Hepatocyte (in vitro differentiated cells): ENCODE measurements at regions not wholly inside any gene's neighbourhood (a gene's known extent, or its start where the extent isn't known, plus 50 kb on each side); places are given as distances from the start of the nearest gene placed in this dataset.

Source experiments
- DNase-seq: peaks from one replicate; pipeline ENCODE4 v3.0.0-alpha.2; 2016; ENCODE audit warnings: low spot score
- H2AFZ ChIP-seq: fragments of 200-600 bp; sonication (generic); 2 replicates; pipeline ENCODE4 v1.6.0; 2016; ENCODE audit warnings: antibody characterized with exemption, mild to moderate bottlenecking
- H3K27ac ChIP-seq: fragments of 200-600 bp; sonication (generic); 2 replicates; pipeline ENCODE4 v1.5.1; 2016; ENCODE audit warnings: mild to moderate bottlenecking
- H3K27me3 ChIP-seq: fragments of 200-600 bp; sonication (generic); 2 replicates; pipeline ENCODE4 v1.6.1; 2016
- H3K36me3 ChIP-seq: fragments of 200-600 bp; sonication (generic); replicated peaks from 2 replicates; pipeline ENCODE4 v1.5.1; 2016; ENCODE audit warnings: low read depth; ENCODE audit not compliant: insufficient read depth
- H3K4me1 ChIP-seq: fragments of 200-600 bp; sonication (generic); 2 replicates; pipeline ENCODE4 v1.5.1; 2016; ENCODE audit warnings: mild to moderate bottlenecking, moderate library complexity; ENCODE audit not compliant: insufficient read depth
- H3K4me2 ChIP-seq: fragments of 200-600 bp; sonication (generic); 2 replicates; pipeline ENCODE4 v1.6.0; 2016
- H3K4me3 ChIP-seq: fragments of 200-600 bp; sonication (generic); 2 replicates; pipeline ENCODE4 v1.5.1; 2016; ENCODE audit warnings: mild to moderate bottlenecking
- H3K79me2 ChIP-seq: fragments of 200-600 bp; sonication (generic); 2 replicates; pipeline ENCODE4 v1.6.0; 2017; ENCODE audit warnings: mild to moderate bottlenecking
- H3K9me2 ChIP-seq: fragments of 200-600 bp; sonication (generic); replicated peaks from 2 replicates; pipeline ENCODE4 v1.6.0; 2017; ENCODE audit warnings: mild to moderate bottlenecking; ENCODE audit not compliant: insufficient read depth
- H3K9me3 ChIP-seq: fragments of 200-600 bp; sonication (generic); 2 replicates; pipeline ENCODE4 v1.5.1; 2016; ENCODE audit warnings: low read depth, mild to moderate bottlenecking
- H4K20me1 ChIP-seq: fragments of 200-600 bp; sonication (generic); 2 replicates; pipeline ENCODE4 v1.6.0; 2016; ENCODE audit warnings: mild to moderate bottlenecking; ENCODE audit not compliant: insufficient read depth, poor library complexity, severe bottlenecking
- EZH2 ChIP-seq: fragments of 200-600 bp; sonication (generic); IDR thresholded peaks from 2 replicates; pipeline ENCODE4 v1.6.1; 2016; ENCODE audit warnings: antibody characterized with exemption, mild to moderate bottlenecking, borderline replicate concordance
- EZH2phosphoT487 ChIP-seq: fragments of 200-600 bp; sonication (generic); IDR thresholded peaks from one replicate; pipeline ENCODE4 v1.6.1; 2018; ENCODE audit warnings: antibody characterized with exemption, mild to moderate bottlenecking, low read depth, moderate library complexity; ENCODE audit not compliant: unreplicated experiment, severe bottlenecking
- WGBS: methylation state at CpG from one replicate; pipeline ENCODE4 v1.1.6; 2016; ENCODE audit warnings: low lambda C conversion rate; ENCODE audit errors: missing lambda C conversion rate; 5-methylcytosine and 5-hydroxymethylcytosine counted together
- TF ChIP-seq, protein P1 (sequence below): fragments of 200-600 bp; sonication (generic); IDR thresholded peaks from 2 replicates; pipeline ENCODE4 v1.5.1; 2016; ENCODE audit warnings: antibody characterized with exemption, mild to moderate bottlenecking; ENCODE audit not compliant: poor library complexity

GRCh38 chr9:88664773-88665172 is 129.8 kb downstream of the NXNL2 start:
- no peaks in the 10 kb centered on the region for H3K9me3 ChIP-seq
- DNase-seq = no peak
- H3K4me3 ChIP-seq = no peak overlapping the region
- no peaks in the 10 kb centered on the region for H3K79me2 ChIP-seq
- no peak overlapping the region for H2AFZ ChIP-seq
- H3K27ac ChIP-seq = no peak overlapping the region
- H3K36me3 ChIP-seq = no peaks in the 10 kb centered on the region
- H4K20me1 ChIP-seq = no peaks in the 10 kb centered on the region
- H3K9me2 ChIP-seq = no peaks in the 10 kb centered on the region
- H3K4me2 ChIP-seq = no peak overlapping the region
- TF ChIP-seq EZH2phosphoT487 = no peak
- WGBS = 70% methylated on average over 8 of the region's 8 CpGs
- no peaks in the 10 kb centered on the region for H3K27me3 ChIP-seq
- H3K4me1 ChIP-seq = no peaks in the 10 kb centered on the region

DNA sequence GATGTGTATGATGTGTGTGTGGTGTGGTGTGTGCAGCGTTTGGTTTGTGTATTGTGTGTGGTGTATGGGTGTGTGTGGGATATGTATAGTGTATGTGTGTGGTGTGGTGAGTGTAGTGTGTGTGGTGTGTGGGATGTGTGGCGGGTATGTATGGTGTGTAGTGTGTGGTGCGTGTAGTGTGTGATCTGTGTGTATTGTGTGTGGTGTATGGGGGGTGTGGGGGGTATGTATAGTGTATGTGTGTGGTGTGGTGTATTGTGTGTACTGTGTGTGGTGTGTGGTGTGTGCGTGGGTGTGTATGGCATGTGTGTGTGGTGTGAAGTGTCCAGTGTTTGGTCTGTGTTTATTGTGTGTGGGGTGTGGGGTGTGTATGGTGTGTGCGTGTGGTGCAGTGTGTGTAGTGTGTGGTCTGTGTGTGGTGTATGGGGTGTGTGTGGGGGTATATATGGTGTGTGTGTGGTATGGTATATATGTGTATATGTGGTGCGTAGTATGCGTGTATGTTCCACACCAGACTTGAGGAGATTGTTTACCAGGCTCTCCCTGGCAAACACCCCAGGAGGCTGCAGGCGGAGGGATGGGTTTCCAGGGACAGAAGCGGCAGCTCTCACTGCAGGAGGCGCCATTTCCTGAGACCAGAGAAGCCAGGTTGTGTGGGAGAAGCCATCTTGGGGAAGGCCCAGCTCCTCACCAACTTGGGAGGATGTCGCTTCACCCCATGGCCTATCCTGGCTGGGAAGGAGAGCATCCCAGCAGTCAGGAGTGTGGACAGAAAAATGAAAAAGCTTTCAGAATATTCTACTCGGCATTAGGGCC is 138.1 kb downstream of the NXNL2 start:
- Histone ChIP-seq H3K9me3 (no peaks in the 10 kb centered on the region), H3K27ac (peak overlapping the region; percentile 68), H3K36me3 (no peaks in the 10 kb centered on the region), H3K79me2 (no peaks in the 10 kb centered on the region), H3K4me3 (no peak overlapping the region), H3K9me2 (no peaks in the 10 kb centered on the region), H4K20me1 (no peaks in the 10 kb centered on the region), H3K4me1 (no peaks in the 10 kb centered on the region), H2AFZ (no peak overlapping the region), H3K27me3 (no peaks in the 10 kb centered on the region), H3K4me2 (no peak overlapping the region)
- TF ChIP-seq EZH2 (no peak), EZH2phosphoT487 (no peak)
- TF ChIP-seq, protein P1, sequence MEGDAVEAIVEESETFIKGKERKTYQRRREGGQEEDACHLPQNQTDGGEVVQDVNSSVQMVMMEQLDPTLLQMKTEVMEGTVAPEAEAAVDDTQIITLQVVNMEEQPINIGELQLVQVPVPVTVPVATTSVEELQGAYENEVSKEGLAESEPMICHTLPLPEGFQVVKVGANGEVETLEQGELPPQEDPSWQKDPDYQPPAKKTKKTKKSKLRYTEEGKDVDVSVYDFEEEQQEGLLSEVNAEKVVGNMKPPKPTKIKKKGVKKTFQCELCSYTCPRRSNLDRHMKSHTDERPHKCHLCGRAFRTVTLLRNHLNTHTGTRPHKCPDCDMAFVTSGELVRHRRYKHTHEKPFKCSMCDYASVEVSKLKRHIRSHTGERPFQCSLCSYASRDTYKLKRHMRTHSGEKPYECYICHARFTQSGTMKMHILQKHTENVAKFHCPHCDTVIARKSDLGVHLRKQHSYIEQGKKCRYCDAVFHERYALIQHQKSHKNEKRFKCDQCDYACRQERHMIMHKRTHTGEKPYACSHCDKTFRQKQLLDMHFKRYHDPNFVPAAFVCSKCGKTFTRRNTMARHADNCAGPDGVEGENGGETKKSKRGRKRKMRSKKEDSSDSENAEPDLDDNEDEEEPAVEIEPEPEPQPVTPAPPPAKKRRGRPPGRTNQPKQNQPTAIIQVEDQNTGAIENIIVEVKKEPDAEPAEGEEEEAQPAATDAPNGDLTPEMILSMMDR = peak; percentile 20
- peak; percentile 30 for DNase-seq
- 85% methylated on average over 10 of the region's 12 CpGs for WGBS

- Histone ChIP-seq H3K36me3 (no peaks in the 10 kb centered on the region), H3K4me2 (no peak overlapping the region), H3K27ac (peak overlapping the region; percentile 68), H2AFZ (no peak overlapping the region), H3K4me1 (no peaks in the 10 kb centered on the region), H3K27me3 (no peaks in the 10 kb centered on the region), H3K9me2 (no peaks in the 10 kb centered on the region), H4K20me1 (no peaks in the 10 kb centered on the region), H3K4me3 (no peak overlapping the region), H3K9me3 (no peaks in the 10 kb centered on the region), H3K79me2 (no peaks in the 10 kb centered on the region)
- 54% methylated on average over 2 of the region's 2 CpGs for WGBS
- TF ChIP-seq EZH2phosphoT487 (no peak), EZH2 (no peak)
- TF ChIP-seq, protein P1 = no peak
- no peak for DNase-seq
Observed at GRCh38 chr9:88673886-88674285, 138.9 kb downstream of the NXNL2 start.

DNA sequence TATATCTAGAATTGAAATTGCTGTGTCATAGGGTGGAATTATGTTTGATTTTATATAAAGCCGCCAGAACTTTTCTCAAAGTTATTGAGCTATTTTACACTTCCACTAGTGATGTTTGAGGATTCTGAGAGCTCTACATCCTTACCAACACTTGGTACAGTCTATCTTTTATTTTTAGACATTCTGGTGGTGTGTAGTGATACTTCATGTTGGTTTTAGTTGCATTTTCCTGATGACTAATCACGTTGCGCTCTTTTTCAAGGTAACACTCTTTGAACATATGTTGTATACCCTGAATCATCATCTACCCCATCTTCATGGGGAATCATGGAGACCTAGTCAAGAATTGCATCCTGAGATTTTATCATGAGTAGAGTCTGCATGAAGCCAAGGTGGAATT is 141.7 kb downstream of the NXNL2 start:
- Histone ChIP-seq H3K36me3 (no peaks in the 10 kb centered on the region), H3K4me1 (no peaks in the 10 kb centered on the region), H3K9me2 (no peaks in the 10 kb centered on the region), H3K9me3 (no peaks in the 10 kb centered on the region), H2AFZ (no peak overlapping the region), H3K27me3 (no peaks in the 10 kb centered on the region), H3K79me2 (no peaks in the 10 kb centered on the region), H3K4me2 (no peak overlapping the region), H3K4me3 (no peak overlapping the region), H3K27ac (no peak overlapping the region), H4K20me1 (no peaks in the 10 kb centered on the region)
- no peak for DNase-seq
- WGBS = 95% methylated on average over 3 of the region's 3 CpGs
- TF ChIP-seq EZH2 = no peak
- TF ChIP-seq EZH2phosphoT487 = no peak
- TF ChIP-seq, protein P1 = no peak
